Breast epithelium (tissue), 4 donors: ENCODE measurements at regions not wholly inside any gene's neighbourhood (a gene's known extent, or its start where the extent isn't known, plus 50 kb on each side); places are given as distances from the start of the nearest gene placed in this dataset.

Experiments used
- DNase-seq, 2 donors: peaks; one replicate each; pipeline ENCODE4 v3.0.0-alpha.2; 2019; ENCODE audit warnings: low spot score in 2 of 2
- H3K27ac ChIP-seq, 2 donors: fragments of 200-600 bp; sonication (generic) in 1 of 2; one replicate each; pipeline ENCODE4 v1.5.1; 2016 to 2019; ENCODE audit warnings: mild to moderate bottlenecking in 1 of 2
- H3K27me3 ChIP-seq, 2 donors: fragments of 200-600 bp; sonication (generic) in 1 of 2; one replicate each; pipeline versions ENCODE4 v1.5.1 to v1.6.0; 2017 to 2019; ENCODE audit warnings: control low read depth in 1 of 2, mild to moderate bottlenecking in 1 of 2
- H3K36me3 ChIP-seq: fragments of 200-600 bp; one replicate; pipeline ENCODE4 v1.5.1; 2019
- H3K4me1 ChIP-seq, 2 donors: fragments of 200-600 bp; sonication (generic); one replicate each; pipeline ENCODE4 v1.5.1; 2016 to 2019; ENCODE audit warnings: control low read depth in 1 of 2
- H3K4me3 ChIP-seq, 3 donors: fragments of 200-600 bp; sonication (generic); 1 replicate in 2 of 3; 2 replicates in 1 of 3; pipeline ENCODE4 v1.5.1; 2016 to 2019; ENCODE audit warnings: mild to moderate bottlenecking in 3 of 3, moderate library complexity in 2 of 3
- H3K9me3 ChIP-seq, 2 donors: fragments of 200-600 bp; sonication (generic) in 1 of 2; one replicate each; pipeline ENCODE4 v1.5.1; 2016 to 2019; ENCODE audit warnings: control low read depth in 1 of 2
- CTCF ChIP-seq, 3 donors: fragments of 450-650 bp; IDR thresholded peaks; one replicate each; pipeline ENCODE4 v1.5.1; 2016 to 2017; ENCODE audit warnings: antibody characterized with exemption in 3 of 3, mild to moderate bottlenecking in 3 of 3, moderate library complexity in 3 of 3
- POLR2A ChIP-seq: fragments of 450-650 bp; IDR thresholded peaks from one replicate; pipeline ENCODE4 v1.6.1; 2016; ENCODE audit warnings: antibody characterized with exemption, mild to moderate bottlenecking, moderate library complexity
- POLR2AphosphoS5 ChIP-seq, 3 donors: sonication (generic); formaldehyde crosslinking; IDR thresholded peaks; one replicate each; pipeline ENCODE4 v1.6.1; 2017; ENCODE audit warnings: antibody characterized with exemption in 3 of 3
- intact Hi-C: fragments of 100-400 bp; cut with DNase I; formaldehyde crosslinking; loops from one replicate; pipeline ENCODE4 v1.15.1; 2023; ENCODE audit warnings: low total_unique reads

- no peaks in the 10 kb centered on the region for H3K4me1 ChIP-seq
- no peaks in the 10 kb centered on the region for H3K27me3 ChIP-seq
- intact Hi-C loops: no loop called here
- no peak for DNase-seq
- no peak overlapping the region for H3K27ac ChIP-seq
- TF ChIP-seq POLR2A (no peak), POLR2AphosphoS5 (IDR thresholded peaks at IDR 0.05) (no peak), CTCF (IDR thresholded peaks at IDR 0.05) (no peak)
- no peaks in the 10 kb centered on the region for H3K36me3 ChIP-seq
- no peak overlapping the region for H3K4me3 ChIP-seq
- no peaks in the 10 kb centered on the region for H3K9me3 ChIP-seq
These were observed 219.2 kb downstream of the PTPRC start for GRCh38 chr1:198858033-198858432.

- Histone ChIP-seq H3K27me3 (no peaks in the 10 kb centered on the region), H3K27ac (no peak overlapping the region), H3K4me1 (no peaks in the 10 kb centered on the region), H3K4me3 (no peak overlapping the region), H3K9me3 (no peaks in the 10 kb centered on the region), H3K36me3 (no peaks in the 10 kb centered on the region)
- DNase-seq: no peak
- intact Hi-C loops: no loop called here
- TF ChIP-seq POLR2AphosphoS5 (IDR thresholded peaks at IDR 0.05): no peak
- no peak for TF ChIP-seq POLR2A
- no peak for TF ChIP-seq CTCF (IDR thresholded peaks at IDR 0.05)
These were observed 221.5 kb downstream of the PTPRC start for GRCh38 chr1:198860371-198860770.

GRCh38 chr1:198861636-198862035, 222.8 kb downstream of the PTPRC start:
- Histone ChIP-seq H3K27ac (no peak overlapping the region), H3K36me3 (no peaks in the 10 kb centered on the region), H3K4me3 (no peak overlapping the region), H3K9me3 (no peaks in the 10 kb centered on the region), H3K4me1 (no peaks in the 10 kb centered on the region), H3K27me3 (no peaks in the 10 kb centered on the region)
- intact Hi-C loops: no loop called here
- no peak for DNase-seq
- no peak for TF ChIP-seq POLR2AphosphoS5 (IDR thresholded peaks at IDR 0.05)
- no peak for TF ChIP-seq CTCF (IDR thresholded peaks at IDR 0.05)
- TF ChIP-seq POLR2A: no peak

- no peak for DNase-seq
- no peak for TF ChIP-seq POLR2AphosphoS5 (IDR thresholded peaks at IDR 0.05)
- no peak for TF ChIP-seq CTCF (IDR thresholded peaks at IDR 0.05)
- no peak for TF ChIP-seq POLR2A
These were observed 225.9 kb downstream of the PTPRC start for GRCh38 chr1:198864695-198865094.

GRCh38 chr1:198865319-198865718, 226.5 kb downstream of the PTPRC start:
- TF ChIP-seq POLR2A (no peak), POLR2AphosphoS5 (IDR thresholded peaks at IDR 0.05) (no peak), CTCF (IDR thresholded peaks at IDR 0.05) (no peak)
- H3K4me3 ChIP-seq: no peak overlapping the region
- no peaks in the 10 kb centered on the region for H3K27me3 ChIP-seq
- DNase-seq: no peak
- H3K36me3 ChIP-seq: no peaks in the 10 kb centered on the region
- H3K9me3 ChIP-seq: no peaks in the 10 kb centered on the region
- no peaks in the 10 kb centered on the region for H3K4me1 ChIP-seq
- no peak overlapping the region for H3K27ac ChIP-seq
- intact Hi-C loops: no loop called here

More at GRCh38 chr1:198864695-198865094, 225.9 kb downstream of the PTPRC start:
- intact Hi-C loops: no loop called here
- Histone ChIP-seq H3K27ac (no peak overlapping the region), H3K36me3 (no peaks in the 10 kb centered on the region), H3K9me3 (no peaks in the 10 kb centered on the region), H3K27me3 (no peaks in the 10 kb centered on the region), H3K4me1 (no peaks in the 10 kb centered on the region), H3K4me3 (no peak overlapping the region)
